Spleen (tissue), 7 donors: ENCODE measurements at regions not wholly inside any gene's neighbourhood (a gene's known extent, or its start where the extent isn't known, plus 50 kb on each side); places are given as distances from the start of the nearest gene placed in this dataset.

ENCODE experiments used
- POLR2A ChIP-seq, 3 donors: fragments of 450-650 bp; IDR thresholded peaks; one replicate each; pipeline ENCODE4 v1.5.1; 2017; ENCODE audit warnings: antibody characterized with exemption in 3 of 3, mild to moderate bottlenecking in 1 of 3
- POLR2AphosphoS5 ChIP-seq, 3 donors: sonication (generic); formaldehyde crosslinking; IDR thresholded peaks; one replicate each; pipeline ENCODE4 v1.5.1; 2017; ENCODE audit warnings: antibody characterized with exemption in 3 of 3
- TF ChIP-seq, protein P1 (sequence below), 11 experiments: fragments of 200-600 bp in 7 of 11; fragments of 450-650 bp in 4 of 11; sonication (generic) in 4 of 11; IDR thresholded peaks in 8 of 11; conservative IDR thresholded peaks in 3 of 11; 1 replicate in 7 of 11; 2 replicates in 4 of 11; pipeline versions ENCODE4 v1.4.0 to v1.8.0; 2016 to 2021; ENCODE audit warnings: antibody characterized with exemption in 11 of 11, inconsistent platforms in 4 of 11, mild to moderate bottlenecking in 1 of 11
- donor health status: DM: no; HTN: no; CAD: no; lungs with moderate emphysema.
- donor health status: DM: no; HTN: no; CAD: no.
- donor health status: DM: no; HTN: no; CAD: no.

DNA sequence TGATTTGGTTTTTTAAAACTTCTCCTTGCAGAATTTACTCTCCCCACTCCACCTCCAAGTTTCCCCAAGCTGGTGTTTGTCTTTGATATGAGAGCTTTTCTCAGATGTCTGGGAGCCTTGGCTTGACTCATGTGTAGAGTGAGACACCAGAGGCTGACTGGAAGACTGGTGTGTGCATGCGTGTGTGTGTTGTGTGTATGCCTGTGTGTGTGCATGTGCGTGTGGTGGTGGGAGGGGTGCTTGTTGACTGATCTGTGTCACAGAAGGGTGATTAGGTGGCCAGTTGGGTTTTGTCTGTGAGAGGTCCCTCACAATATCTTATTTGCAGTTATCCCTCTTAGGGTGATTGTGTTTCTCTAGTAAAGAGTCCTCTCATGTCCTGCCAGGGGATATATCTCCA is 50.5 kb upstream of the HPCAL1 start:
- TF ChIP-seq POLR2A (IDR thresholded peaks at IDR 0.05), result no peak
- TF ChIP-seq, protein P1, sequence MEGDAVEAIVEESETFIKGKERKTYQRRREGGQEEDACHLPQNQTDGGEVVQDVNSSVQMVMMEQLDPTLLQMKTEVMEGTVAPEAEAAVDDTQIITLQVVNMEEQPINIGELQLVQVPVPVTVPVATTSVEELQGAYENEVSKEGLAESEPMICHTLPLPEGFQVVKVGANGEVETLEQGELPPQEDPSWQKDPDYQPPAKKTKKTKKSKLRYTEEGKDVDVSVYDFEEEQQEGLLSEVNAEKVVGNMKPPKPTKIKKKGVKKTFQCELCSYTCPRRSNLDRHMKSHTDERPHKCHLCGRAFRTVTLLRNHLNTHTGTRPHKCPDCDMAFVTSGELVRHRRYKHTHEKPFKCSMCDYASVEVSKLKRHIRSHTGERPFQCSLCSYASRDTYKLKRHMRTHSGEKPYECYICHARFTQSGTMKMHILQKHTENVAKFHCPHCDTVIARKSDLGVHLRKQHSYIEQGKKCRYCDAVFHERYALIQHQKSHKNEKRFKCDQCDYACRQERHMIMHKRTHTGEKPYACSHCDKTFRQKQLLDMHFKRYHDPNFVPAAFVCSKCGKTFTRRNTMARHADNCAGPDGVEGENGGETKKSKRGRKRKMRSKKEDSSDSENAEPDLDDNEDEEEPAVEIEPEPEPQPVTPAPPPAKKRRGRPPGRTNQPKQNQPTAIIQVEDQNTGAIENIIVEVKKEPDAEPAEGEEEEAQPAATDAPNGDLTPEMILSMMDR (IDR thresholded peaks at IDR 0.05 in 8 of 11, conservative IDR thresholded peaks at IDR 0.05 in 3 of 11), result no peak
- TF ChIP-seq POLR2AphosphoS5 (IDR thresholded peaks at IDR 0.05), result no peak
